ENCODE measurements at regions not wholly inside any gene's neighbourhood (a gene's known extent, or its start where the extent isn't known, plus 50 kb on each side); places are given as distances from the start of the nearest gene placed in this dataset.

DNA sequence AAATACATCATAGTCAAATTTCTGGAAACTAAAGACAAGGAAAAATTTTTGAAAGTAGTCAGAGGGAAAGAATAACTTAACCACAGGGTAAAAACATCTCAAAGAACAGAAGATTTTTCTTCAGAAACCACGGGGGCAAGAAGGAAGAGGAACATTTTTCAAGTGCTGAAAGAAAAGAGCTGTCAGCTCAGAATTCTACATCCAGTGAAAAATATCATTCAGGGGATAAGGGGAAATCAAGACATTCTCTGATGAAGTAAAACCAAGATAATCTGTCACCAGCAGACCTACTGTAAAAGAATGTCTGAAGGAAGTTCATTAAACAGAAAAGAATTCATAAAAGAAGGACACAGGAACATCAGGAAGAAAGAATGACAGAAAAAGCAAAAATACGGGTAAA lies 111.2 kb upstream of the TMEM72 start:
- no peaks in the 10 kb centered on the region for H3K4me1 ChIP-seq
- H3K27ac ChIP-seq: no peak overlapping the region
- H3K27me3 ChIP-seq: no peaks in the 10 kb centered on the region
- intact Hi-C loops (cut with DNase I): no loop called here
- no peak for TF ChIP-seq POLR2A (IDR thresholded peaks at IDR 0.05)
- TF ChIP-seq, protein P1, sequence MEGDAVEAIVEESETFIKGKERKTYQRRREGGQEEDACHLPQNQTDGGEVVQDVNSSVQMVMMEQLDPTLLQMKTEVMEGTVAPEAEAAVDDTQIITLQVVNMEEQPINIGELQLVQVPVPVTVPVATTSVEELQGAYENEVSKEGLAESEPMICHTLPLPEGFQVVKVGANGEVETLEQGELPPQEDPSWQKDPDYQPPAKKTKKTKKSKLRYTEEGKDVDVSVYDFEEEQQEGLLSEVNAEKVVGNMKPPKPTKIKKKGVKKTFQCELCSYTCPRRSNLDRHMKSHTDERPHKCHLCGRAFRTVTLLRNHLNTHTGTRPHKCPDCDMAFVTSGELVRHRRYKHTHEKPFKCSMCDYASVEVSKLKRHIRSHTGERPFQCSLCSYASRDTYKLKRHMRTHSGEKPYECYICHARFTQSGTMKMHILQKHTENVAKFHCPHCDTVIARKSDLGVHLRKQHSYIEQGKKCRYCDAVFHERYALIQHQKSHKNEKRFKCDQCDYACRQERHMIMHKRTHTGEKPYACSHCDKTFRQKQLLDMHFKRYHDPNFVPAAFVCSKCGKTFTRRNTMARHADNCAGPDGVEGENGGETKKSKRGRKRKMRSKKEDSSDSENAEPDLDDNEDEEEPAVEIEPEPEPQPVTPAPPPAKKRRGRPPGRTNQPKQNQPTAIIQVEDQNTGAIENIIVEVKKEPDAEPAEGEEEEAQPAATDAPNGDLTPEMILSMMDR (IDR thresholded peaks at IDR 0.05): no peak
- no peak for TF ChIP-seq POLR2AphosphoS5 (IDR thresholded peaks at IDR 0.05; ENCODE audit: insufficient read depth in 1 of 2, low read depth in 1 of 2)
- no peak overlapping the region for H3K4me3 ChIP-seq
- no peak for DNase-seq (ENCODE audit: extremely low spot score in 2 of 2)
- H3K36me3 ChIP-seq: no peaks in the 10 kb centered on the region
- no peaks in the 10 kb centered on the region for H3K9me3 ChIP-seq

DNA sequence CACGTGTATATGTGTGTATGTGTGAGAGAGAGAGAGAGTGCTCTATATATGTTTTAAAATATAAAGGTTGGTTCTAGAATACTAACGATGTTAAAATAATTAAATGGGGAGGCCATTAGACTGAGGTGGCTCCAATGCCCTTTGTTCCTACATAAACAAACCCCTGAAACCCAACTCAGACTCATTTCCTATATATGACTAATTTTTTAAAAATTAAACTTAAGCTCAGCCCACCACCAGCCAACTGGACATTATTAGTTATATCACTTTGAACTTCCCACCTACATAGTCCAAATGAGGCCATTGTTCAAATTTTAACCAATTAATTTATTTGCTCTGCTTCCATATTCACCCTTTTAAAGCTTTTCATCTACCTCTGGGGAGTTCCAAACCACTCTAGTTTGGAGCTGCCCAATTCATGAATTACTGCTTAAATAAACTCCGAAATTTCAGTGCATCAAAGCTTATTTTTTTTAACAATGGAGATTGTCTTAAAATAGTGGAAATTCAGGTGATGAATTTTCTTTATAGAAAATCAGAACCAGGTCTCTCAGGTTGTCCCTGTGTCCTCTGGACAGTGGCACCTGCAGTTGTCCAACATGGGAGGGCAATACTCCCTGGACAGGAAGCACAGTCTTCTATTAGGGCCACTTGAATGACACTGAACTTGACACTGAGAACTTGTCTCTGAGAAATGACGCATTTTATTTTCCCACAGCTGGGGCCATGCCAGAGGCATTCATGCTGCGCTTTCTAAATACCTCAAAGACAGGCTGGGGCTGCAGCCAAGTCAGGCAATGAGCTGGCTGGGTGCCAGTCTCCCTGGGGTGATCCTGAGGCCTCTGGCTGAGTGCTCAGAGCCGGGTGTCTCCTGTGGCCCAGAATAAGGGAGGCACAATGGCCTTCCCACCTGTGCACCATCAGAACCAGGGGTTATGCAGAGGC lies 109.5 kb upstream of the TMEM72 start:
- TF ChIP-seq, protein P1 (IDR thresholded peaks at IDR 0.05): no peak
- TF ChIP-seq POLR2AphosphoS5 (IDR thresholded peaks at IDR 0.05; ENCODE audit: insufficient read depth in 1 of 2, low read depth in 1 of 2): no peak
- TF ChIP-seq POLR2A (IDR thresholded peaks at IDR 0.05): no peak
- H3K27ac ChIP-seq: no peak overlapping the region
- H3K4me3 ChIP-seq: no peak overlapping the region
- intact Hi-C loops (cut with DNase I): no loop called here
- DNase-seq (ENCODE audit: extremely low spot score in 2 of 2): no peak
- peaks cover 3% of the 10 kb centered on the region for H3K4me1 ChIP-seq
- H3K27me3 ChIP-seq: no peaks in the 10 kb centered on the region
- H3K36me3 ChIP-seq: no peaks in the 10 kb centered on the region
- H3K9me3 ChIP-seq: no peaks in the 10 kb centered on the region

DNA sequence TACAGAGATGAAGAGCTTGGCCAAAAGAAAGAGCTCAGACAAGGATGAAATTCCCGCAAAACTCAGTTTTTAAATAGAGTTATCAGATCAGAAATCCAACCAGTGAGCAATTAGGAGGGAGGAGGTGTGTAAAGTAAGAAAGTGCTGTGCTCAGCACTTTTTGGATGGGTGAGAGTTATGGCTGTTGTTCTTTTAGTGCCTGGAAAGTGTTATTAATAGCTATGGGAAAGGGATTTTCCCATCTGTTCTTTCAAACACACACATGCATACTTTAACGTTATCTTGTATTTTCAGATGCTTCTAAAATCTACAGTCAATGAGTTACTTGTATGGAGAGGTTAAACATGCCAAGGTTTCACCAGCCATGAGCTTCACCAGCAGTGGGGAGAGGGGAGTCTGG lies 107.3 kb upstream of the TMEM72 start:
- Histone ChIP-seq H3K4me3 (no peak overlapping the region), H3K27ac (no peak overlapping the region), H3K9me3 (no peaks in the 10 kb centered on the region), H3K36me3 (no peaks in the 10 kb centered on the region), H3K4me1 (peaks cover 13% of the 10 kb centered on the region), H3K27me3 (no peaks in the 10 kb centered on the region)
- intact Hi-C loops (cut with DNase I): no loop called here
- no peak for DNase-seq (ENCODE audit: extremely low spot score in 2 of 2)
- TF ChIP-seq POLR2A (IDR thresholded peaks at IDR 0.05) (no peak), POLR2AphosphoS5 (IDR thresholded peaks at IDR 0.05; ENCODE audit: insufficient read depth in 1 of 2, low read depth in 1 of 2) (no peak)
- TF ChIP-seq, protein P1 (IDR thresholded peaks at IDR 0.05): no peak

DNA sequence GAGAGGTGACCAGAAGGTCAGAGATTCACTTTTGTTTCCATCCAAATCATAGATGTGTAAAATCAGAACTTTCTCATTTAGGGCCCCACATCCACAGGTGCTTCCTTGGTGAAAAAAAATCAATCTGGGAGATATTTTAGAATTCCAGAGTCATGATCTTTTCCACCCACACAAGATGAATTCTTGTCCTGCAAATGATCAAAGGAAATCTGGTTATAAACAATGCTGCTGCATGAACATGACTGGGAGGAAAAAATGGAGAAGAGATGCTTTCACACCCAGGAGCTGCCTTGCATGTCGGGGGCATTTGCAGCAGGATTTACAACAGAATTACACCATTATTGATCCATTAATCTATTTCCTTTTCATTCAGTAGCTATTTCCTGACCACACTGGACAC lies 106.5 kb upstream of the TMEM72 start:
- H3K4me1 ChIP-seq: peaks cover 13% of the 10 kb centered on the region
- DNase-seq (ENCODE audit: extremely low spot score in 2 of 2): no peak
- H3K4me3 ChIP-seq: no peak overlapping the region
- intact Hi-C loops (cut with DNase I): no loop called here
- no peak overlapping the region for H3K27ac ChIP-seq
- H3K9me3 ChIP-seq: no peaks in the 10 kb centered on the region
- no peaks in the 10 kb centered on the region for H3K27me3 ChIP-seq
- TF ChIP-seq, protein P1 (IDR thresholded peaks at IDR 0.05): no peak
- TF ChIP-seq POLR2A (IDR thresholded peaks at IDR 0.05): no peak
- no peak for TF ChIP-seq POLR2AphosphoS5 (IDR thresholded peaks at IDR 0.05; ENCODE audit: insufficient read depth in 1 of 2, low read depth in 1 of 2)
- no peaks in the 10 kb centered on the region for H3K36me3 ChIP-seq

Data from vagina (tissue), 2 donors.